NCI-H2196 (cell line): ENCODE measurements at regions not wholly inside any gene's neighbourhood (a gene's known extent, or its start where the extent isn't known, plus 50 kb on each side); places are given as distances from the start of the nearest gene placed in this dataset.
"Not testable (repeated sequence)": the region's sequence is repeated elsewhere in the genome, so short reads cannot be mapped to it uniquely, and the experiment has no call there.

Experiments
- DNase-seq: peaks from one replicate; lab custom pipeline; 2025; ENCODE audit not compliant: unreplicated experiment; lab: John Stamatoyannopoulos, UW

DNA sequence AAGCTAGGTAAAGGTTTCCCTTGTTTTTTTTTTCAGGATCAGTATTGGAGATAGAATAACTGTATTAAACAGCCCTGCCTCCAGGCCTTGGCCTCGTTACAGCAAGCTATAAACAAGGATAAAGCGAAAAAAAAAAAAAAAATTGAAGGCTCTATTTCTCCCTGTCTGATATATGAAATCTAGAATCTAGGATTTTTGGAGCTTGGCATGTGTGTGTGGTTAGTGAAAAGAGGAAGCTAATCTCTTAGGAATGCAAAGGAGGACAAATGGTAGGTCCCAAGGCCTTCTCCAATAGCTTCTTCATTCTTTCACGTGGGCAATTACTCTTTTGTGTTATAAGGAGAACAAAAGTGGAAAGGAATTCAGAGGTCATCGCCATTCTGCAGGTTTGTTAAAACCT lies 470.3 kb downstream of the TMEM114 start:
- DNase-seq = no peak

DNA sequence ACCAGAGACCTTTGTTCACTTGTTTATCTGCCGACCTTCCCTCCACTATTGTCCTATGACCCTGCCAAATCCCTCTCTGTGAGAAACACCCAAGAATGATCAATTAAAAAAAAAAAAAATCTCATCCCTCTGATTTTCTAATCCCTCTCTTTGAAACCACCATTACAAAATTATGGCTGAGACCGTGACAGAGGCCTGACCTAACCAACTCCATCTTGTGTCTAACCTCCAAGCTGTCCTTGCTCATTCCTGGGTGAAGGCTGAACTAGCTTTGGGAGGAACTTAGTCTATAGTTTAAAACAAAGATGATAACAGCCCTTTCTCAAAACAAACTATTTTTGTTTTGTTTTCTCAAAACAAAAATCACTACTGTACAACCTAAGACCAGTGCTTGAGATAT lies 474.5 kb downstream of the TMEM114 start:
- no peak for DNase-seq

- not testable (repeated sequence) for DNase-seq
Observed at GRCh38 chr16:8114941-8115340, 475.4 kb downstream of the TMEM114 start.

DNA sequence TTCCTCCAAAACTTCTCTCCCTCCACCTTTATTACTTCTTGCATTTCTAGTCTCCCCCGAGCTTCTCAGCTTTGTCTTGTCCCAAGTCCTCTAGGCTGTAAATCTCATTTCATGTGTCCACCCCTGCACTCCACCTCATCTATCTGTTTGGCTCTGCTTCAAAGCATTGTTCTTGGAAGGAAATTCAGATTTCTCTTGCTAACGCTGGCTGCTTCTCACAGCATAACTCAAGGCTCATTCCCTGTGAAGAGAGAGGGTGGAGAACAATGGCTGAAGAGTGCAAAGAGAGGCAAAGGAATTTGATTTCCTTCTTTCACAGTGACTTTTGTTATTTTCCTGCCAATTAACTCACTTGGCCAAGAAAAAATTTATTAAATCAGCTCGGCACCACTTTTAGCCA lies 476.5 kb downstream of the TMEM114 start:
- no peak for DNase-seq

DNA sequence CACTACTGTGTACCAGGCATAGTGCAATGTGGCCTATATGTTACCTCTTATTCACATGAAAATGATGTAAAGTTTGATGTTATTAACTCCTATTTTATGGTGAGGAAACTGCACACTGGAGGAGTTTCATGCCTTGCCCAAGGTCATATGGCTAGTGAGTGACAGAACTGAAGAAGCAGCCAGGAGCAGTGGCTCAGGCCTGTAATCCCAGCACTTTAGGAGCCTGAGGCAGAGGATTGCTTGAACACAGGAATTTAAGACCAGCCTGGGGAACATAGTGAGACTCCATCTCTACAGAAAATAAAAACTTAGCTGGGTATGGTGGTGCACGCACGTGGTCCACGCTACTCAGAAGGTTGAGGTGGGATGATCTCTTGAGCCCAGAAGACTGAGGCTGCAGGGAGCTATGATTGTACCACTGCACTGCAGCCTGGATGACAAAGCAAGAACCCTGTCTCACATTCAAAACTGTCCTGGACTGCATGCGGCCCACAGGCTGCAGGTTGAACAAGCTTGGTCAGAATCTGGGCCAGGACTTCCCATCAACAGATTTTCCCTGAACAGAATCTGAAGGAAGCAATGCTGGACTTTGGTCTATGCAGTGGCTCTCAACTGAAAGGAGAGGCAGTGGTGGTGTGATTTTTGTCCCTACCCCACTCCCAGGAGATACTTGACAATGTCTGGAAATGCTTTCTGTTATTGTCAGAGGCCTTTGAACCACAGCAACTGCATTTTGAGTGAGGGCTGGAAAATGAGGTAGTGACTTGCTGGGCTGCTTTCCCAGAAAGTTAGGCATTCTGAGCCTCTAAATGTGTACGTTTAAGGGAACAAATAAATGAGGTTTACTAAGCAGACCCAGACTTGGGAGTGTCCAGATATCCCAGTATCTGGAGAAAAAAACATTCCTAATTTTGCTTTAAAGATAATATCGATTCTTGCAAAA lies 479.5 kb downstream of the TMEM114 start:
- no peak for DNase-seq

DNA sequence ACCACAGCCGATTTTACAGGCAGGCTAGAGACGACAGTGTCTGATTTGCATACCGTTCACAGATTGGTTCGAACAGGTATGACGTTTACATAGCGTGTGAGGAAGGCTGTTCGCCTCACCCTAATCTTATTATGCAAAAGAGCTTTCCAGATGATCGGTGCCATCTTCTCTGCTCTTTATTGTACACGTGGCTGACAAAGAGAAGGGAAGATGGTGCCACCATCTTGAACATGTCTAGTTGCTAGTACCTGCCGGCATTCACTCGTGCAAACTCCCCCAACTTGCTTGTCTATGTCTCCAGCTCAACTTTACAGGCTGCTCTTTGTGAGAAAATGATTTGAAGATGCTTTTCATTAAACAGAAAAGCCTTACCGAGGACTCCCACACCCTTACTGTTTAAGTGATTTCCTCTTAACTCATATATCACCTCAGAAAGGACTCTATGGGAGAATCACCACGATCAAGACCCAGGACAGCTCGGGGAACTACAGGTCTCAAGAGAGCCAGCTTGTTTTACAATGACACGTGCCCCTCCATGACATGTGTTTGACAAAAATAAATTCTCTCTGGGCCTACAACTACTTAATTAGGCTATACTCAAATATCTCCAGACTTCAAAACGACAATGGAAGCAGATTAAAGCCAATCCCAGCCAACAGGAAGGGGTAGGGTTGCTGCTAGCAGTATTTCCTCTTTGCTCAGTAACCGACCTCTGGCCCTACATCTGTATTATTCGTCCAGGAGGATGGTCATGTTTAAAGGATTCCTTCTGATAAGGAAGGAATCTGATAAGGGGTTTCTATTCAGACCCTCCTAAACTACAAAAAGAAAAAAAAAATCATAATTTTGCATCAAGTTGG lies 480.6 kb downstream of the TMEM114 start:
- DNase-seq = no peak

DNA sequence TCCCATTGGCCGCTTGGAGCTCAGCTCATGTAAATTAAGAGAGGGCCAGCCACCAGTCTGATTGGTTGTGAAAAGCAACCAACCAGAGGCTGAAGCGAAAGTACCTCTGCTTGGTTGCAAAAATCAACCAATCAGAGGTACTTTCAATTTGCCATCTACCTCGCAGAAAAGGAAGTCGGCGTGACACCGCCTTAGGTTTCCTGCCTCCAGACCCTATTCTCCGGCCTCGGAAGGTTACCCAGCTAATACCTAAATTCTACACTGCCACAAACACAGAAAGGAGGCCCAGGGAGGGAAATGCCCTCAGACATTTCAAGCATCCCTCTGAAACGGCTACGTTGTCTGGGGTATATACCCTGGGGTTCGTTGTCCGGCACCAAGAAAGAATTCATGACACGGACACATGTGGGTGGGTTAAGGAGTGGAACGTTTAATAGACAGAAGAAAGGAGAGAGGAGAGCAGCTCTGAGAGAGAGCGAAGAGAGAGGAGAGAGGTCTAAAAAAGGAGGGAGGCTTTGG lies 481.3 kb downstream of the TMEM114 start:
- no peak for DNase-seq

- DNase-seq = no peak
Observed at GRCh38 chr16:8107296-8107695, 483.0 kb downstream of the TMEM114 start.

GRCh38 chr16:8103649-8104289 lies 486.5 kb downstream of the TMEM114 start:
- DNase-seq = no peak

- DNase-seq = no peak
Observed at GRCh38 chr16:8099586-8099985, 490.7 kb downstream of the TMEM114 start.

DNA sequence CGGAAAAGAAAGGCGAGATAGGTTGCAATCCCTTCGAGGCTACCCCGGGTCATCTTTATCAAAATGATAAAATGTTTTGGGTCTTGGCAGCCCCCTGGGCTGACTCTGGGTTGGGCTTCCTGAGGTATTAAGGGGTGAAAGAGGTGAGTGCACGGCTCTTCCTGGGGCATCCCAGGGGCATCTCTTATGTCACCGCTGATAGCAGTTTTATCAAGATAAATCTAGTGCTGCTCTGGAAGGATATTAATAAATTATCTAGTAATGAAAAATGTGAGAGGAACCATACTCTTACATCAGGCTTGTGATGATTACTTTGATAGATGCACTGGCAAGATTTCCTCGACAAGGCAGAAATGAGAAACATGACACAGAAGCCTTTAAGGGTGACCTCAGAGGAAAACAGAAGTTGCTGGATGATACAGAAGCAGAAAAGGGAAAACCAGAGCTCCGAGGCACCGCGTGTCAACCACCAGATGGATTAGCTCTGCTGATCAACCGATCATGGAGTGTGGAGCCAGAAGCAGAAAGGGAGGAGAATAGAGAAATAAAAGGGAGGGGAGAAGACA lies 491.3 kb downstream of the TMEM114 start:
- no peak for DNase-seq

- DNase-seq = no peak
Observed at GRCh38 chr16:8096211-8096610, 494.1 kb downstream of the TMEM114 start.

DNA sequence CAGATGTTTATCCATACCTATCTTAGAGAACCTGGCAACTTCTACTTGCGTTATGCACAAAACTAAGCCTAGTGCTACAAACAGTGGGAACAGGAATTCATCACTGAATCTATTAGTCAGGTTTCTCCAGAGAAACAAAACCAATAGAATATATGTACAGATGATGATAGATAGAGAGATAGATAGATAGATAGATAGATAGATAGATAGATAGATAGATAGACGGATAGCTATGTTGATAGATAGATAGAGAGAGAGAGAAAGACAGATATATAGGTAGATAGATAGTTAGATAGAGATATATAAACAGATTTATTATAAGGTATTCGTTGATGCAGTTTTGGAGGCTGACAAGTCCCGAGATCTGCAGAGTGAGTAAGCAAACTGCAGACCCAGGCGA lies 495.6 kb downstream of the TMEM114 start:
- no peak for DNase-seq

DNA sequence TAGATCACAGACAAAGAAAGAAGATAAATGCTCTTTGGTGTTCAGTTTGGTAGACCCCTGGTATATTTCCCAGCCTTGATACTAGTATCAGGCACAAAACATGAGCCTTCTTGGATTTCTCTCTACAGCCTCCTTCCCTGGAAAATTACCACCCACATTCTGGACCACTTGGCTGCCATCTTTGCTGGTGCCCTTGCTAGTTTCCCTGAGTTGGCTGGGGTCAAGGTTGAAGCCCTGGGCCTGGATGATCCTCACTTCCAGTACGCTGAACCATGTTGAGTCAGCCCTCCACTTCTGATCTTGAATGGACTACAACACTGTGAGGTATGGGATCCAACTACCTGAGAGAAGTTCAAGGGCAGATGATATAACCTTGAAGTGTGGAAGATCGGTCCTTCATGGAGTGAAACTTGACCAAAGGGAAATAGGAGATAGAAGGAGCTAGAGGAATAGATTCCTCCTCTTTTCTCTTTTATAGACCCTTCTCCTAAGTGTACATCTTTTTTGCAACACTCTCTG lies 501.4 kb downstream of the TMEM114 start:
- no peak for DNase-seq

GRCh38 chr16:8087597-8088289 lies 502.6 kb downstream of the TMEM114 start:
- DNase-seq = no peak

- no peak for DNase-seq
Observed at GRCh38 chr16:8087146-8087545, 503.2 kb downstream of the TMEM114 start.

- DNase-seq = no peak
Observed at GRCh38 chr16:8084882-8085281, 505.4 kb downstream of the TMEM114 start.

GRCh38 chr16:8084302-8084701 lies 506.0 kb downstream of the TMEM114 start:
- DNase-seq = no peak

DNA sequence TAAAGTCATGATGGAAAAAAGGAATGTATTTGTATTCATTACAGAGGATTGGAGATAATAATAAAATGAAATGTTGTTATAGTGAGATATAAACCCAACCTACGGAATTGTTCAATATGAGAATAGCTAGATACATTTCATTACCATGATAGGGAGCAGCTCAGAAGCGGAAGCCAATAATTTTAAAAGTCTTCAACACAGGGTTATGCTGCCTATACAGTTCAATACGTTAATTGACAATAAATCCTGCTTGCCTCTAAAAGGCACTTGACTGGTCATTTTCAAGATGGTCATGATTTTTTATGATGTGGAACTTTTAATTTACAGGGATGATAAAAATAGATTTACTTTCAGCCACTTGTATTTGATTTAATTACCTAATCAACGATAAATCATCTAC lies 506.8 kb downstream of the TMEM114 start:
- DNase-seq = no peak

DNA sequence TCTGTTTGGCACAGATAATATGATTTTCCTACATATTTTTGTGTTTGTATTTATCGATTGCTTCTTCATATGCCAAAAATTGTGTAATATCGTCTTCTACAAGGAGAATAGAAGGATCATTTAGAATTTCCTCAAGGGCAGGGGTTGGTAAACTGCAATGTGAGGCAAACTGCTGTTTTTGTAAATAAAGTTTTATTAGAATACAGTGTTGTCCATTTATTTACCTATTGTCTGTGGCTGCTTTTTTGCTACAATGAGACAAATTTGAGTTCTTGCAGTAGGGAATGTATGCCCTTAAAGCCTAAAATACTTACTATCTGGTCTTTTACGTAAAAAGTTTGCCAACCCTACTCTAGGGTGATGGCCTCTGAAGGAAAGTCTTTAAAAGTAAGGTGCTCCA lies 509.5 kb downstream of the TMEM114 start:
- no peak for DNase-seq
